A172 (cell line): ENCODE measurements at regions not wholly inside any gene's neighbourhood (a gene's known extent, or its start where the extent isn't known, plus 50 kb on each side); places are given as distances from the start of the nearest gene placed in this dataset.

ENCODE experiments used
- DNase-seq: peaks from one replicate; pipeline ENCODE4 v3.0.0-alpha.2; 2015; ENCODE audit warnings: low spot score

GRCh38 chr15:61633951-61634350, 404.8 kb upstream of the RORA start:
- no peak for DNase-seq

- DNase-seq: no peak
Measured at GRCh38 chr15:61629269-61629668, 400.2 kb upstream of the RORA start.

GRCh38 chr15:61624950-61625349, 395.8 kb upstream of the RORA start:
- no peak for DNase-seq

GRCh38 chr15:61623746-61624145, 394.6 kb upstream of the RORA start:
- DNase-seq: no peak

GRCh38 chr15:61621865-61622264, 392.8 kb upstream of the RORA start:
- DNase-seq: no peak

- DNase-seq: peak; percentile 2
Measured at GRCh38 chr15:61621146-61621545, 392.0 kb upstream of the RORA start.

GRCh38 chr15:61620151-61620550, 391.0 kb upstream of the RORA start:
- DNase-seq: no peak

- no peak for DNase-seq
Measured at GRCh38 chr15:61613729-61614128, 384.6 kb upstream of the RORA start.

GRCh38 chr15:61613138-61613537, 384.0 kb upstream of the RORA start:
- no peak for DNase-seq

GRCh38 chr15:61612111-61612510, 383.0 kb upstream of the RORA start:
- DNase-seq: no peak

- DNase-seq: no peak
Measured at GRCh38 chr15:61605343-61605742, 376.2 kb upstream of the RORA start.

GRCh38 chr15:61598655-61599054, 369.6 kb upstream of the RORA start:
- DNase-seq: no peak

- DNase-seq: peak; percentile 2
Measured at GRCh38 chr15:61584410-61584809, 355.3 kb upstream of the RORA start.

GRCh38 chr15:61582092-61582491, 353.0 kb upstream of the RORA start:
- DNase-seq: no peak

GRCh38 chr15:61575597-61575996, 346.5 kb upstream of the RORA start:
- no peak for DNase-seq

- DNase-seq: no peak
Measured at GRCh38 chr15:61571026-61571425, 341.9 kb upstream of the RORA start.

GRCh38 chr15:61564785-61565184, 335.7 kb upstream of the RORA start:
- no peak for DNase-seq

GRCh38 chr15:61558172-61559136, 329.4 kb upstream of the RORA start:
- DNase-seq: no peak

GRCh38 chr15:61556037-61556648, 327.0 kb upstream of the RORA start:
- DNase-seq: peak; percentile 82

- no peak for DNase-seq
Measured at GRCh38 chr15:61549727-61550126, 320.6 kb upstream of the RORA start.

- no peak for DNase-seq
Measured at GRCh38 chr15:61545763-61546162, 316.7 kb upstream of the RORA start.

GRCh38 chr15:61541516-61541915, 312.4 kb upstream of the RORA start:
- no peak for DNase-seq

GRCh38 chr15:61537337-61537736, 308.2 kb upstream of the RORA start:
- no peak for DNase-seq
